MV-4-11 (cell line): ENCODE measurements at regions not wholly inside any gene's neighbourhood (a gene's known extent, or its start where the extent isn't known, plus 50 kb on each side); places are given as distances from the start of the nearest gene placed in this dataset.
"Not testable (repeated sequence)": the region's sequence is repeated elsewhere in the genome, so short reads cannot be mapped to it uniquely, and the experiment has no call there.

Source experiments
- DNase-seq: peaks from one replicate; lab custom pipeline; 2025; lab: John Stamatoyannopoulos, UW

GRCh38 chr17:11182430-11182829, 58.6 kb upstream of the SHISA6 start:
- no peak for DNase-seq

DNA sequence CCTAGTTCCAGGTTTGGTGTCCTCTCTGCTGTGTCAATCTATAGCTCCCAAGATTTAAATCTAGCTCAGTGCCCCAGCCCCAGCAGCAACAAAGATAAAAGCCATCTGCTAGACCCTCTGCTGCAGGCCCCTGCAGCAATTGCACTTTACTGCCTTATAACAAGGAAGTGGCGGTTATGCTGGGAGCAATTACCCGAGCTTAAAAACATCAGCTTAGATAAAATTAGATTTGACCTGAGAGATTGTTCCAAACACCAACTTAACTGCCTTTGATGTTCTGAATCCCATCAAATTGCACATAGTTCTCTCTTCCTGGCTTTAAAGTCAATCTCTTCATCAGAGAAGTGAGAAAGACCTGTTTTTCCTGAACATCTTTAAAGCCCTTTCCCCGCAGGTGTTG, 62.4 kb upstream of the SHISA6 start:
- DNase-seq, result no peak

- no peak for DNase-seq
These were observed 63.7 kb upstream of the SHISA6 start for GRCh38 chr17:11177340-11177739.

DNA sequence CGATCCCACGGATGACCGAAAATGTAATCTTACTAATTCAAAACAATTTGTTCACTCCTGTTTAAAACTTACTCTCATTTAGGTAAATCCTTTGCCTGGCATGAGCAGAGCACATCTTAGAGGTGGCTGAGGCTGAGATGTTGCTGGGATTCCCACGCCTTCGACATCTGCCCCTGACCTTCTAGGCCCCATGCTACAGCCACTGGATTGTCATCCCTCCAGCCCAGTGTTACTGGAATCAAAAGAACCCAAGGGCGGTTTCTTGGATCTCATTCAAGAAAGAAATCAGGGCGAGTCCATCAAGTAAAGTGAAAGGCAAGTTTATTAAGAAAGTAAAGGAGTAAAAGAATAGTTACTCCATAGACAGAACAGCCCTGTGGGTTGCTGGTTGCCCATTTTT, 64.5 kb upstream of the SHISA6 start:
- DNase-seq, result no peak

- no peak for DNase-seq
These were observed 70.1 kb upstream of the SHISA6 start for GRCh38 chr17:11170881-11171280.

- DNase-seq, result no peak
These were observed 89.1 kb upstream of the SHISA6 start for GRCh38 chr17:11151818-11152425.

DNA sequence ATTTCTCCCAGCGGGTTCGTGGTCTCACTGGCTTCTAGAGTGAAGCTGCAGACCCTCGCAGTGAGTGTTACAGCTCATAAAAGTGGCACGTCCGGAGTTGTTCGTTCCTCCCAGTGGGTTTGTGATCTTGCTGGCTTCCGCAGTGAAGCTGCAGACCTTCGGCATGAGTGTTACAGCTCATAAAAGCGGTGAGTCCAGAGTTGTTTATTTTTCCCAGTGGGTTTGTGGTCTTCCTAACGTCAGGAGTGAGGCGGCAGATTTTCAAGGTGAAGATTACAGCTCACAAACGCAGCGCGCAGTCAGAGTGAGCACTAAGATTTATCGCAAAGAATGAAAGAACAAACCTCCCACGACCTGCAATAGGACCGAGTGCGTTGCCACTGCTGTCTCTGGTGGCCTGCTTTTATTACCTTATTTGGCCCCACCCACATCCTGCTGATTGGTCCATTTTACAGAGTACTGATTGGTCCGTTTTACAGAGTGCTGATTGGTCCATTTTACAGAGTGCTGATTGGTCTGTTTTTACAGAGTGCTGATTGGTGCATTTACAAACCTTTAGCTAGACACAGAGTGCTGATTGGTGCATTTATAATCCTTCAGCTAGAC, 90.0 kb upstream of the SHISA6 start:
- DNase-seq, result not testable (repeated sequence)

DNA sequence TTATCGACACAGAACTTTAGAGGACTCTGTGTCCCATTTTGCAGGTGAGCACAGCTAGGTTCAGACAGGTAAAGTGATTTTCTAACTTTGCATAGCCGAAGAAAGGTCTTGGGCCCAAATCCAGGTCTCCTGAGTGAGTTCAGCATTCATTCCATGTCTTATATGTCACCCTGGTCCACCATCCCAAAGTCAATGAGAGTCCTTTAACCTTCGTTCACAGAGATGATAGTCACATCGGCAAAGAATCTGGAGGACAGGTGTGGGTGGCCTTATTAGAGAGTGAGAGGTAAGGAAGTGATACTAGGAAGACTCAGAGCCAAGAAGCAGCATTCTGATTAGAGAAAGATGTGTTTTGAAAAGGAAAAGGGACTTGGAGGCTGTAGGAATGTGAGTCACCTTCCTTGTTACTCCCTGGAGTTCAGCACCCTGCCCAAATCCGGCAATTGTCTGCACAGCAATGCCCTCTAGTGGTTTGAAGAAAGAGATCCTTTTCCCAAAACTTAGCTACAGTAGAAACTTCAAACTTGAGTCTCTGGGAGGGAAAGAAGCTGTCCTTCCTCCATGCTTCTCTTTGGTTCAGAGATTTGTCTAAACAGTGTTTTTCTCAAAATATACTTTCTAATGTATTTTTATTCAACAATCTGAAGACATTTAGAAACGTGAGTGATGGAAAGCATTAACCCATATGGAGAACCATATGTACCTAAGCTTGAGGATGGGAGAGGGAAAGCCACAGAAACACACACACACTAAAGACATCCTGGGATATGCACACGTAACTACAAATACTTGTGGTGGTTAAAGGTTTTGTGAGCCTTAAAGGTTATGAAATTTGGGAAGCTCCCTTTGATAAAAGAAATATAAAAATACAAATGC, 96.4 kb upstream of the SHISA6 start:
- DNase-seq, result peak; percentile 4

DNA sequence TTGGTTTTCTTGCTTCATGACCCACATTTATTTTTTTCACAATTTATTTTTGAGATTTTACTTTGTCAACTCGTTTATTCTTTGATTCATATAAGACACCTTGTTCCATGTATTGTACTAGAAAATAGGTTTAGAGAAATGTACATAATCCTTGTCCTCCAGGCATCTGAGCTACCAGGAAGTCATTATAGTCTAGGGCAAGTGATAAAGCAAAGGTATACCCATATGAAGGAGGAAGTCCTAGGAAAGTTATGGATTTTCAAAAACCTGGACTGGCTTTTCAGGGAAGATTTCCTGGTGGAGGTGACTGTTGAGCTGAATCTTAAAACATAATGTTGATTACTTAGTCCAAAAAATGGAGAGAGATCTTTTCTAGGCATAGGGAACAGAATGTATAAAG, 98.8 kb upstream of the SHISA6 start:
- DNase-seq, result no peak

- DNase-seq, result no peak
These were observed 100.5 kb upstream of the SHISA6 start for GRCh38 chr17:11140501-11140900.

- DNase-seq, result no peak
These were observed 101.0 kb upstream of the SHISA6 start for GRCh38 chr17:11140043-11140442.

- DNase-seq, result no peak
These were observed 103.0 kb upstream of the SHISA6 start for GRCh38 chr17:11138023-11138422.

GRCh38 chr17:11135819-11136218, 105.2 kb upstream of the SHISA6 start:
- DNase-seq, result no peak

DNA sequence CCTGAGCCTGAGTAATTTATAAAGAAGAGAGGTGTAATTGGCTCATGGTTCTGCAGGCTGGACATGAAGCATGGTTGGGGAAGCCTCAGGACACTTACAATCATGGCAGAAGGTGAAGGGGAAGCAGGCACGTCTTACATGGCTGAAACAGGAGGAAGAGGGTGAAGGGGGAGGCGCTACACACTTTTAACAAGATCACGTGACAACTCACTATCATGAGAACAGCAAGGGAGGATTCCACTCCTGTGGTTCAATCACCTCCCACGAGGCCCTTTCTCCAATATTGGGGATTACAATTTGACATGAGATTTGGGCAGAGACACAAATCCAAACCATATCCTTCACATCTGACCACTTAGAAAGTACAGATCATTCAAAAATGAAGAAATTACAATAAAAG, 110.6 kb upstream of the SHISA6 start:
- no peak for DNase-seq

GRCh38 chr17:11122908-11123307, 118.1 kb upstream of the SHISA6 start:
- DNase-seq, result no peak

GRCh38 chr17:11121341-11121985, 119.5 kb upstream of the SHISA6 start:
- DNase-seq, result no peak

GRCh38 chr17:11109106-11109505, 131.9 kb upstream of the SHISA6 start:
- no peak for DNase-seq

- DNase-seq, result no peak
These were observed 135.9 kb upstream of the SHISA6 start for GRCh38 chr17:11105141-11105540.

- DNase-seq, result no peak
These were observed 143.9 kb upstream of the SHISA6 start for GRCh38 chr17:11097121-11097520.

- DNase-seq, result no peak
These were observed 146.7 kb upstream of the SHISA6 start for GRCh38 chr17:11094331-11094730.

- no peak for DNase-seq
These were observed 154.2 kb upstream of the SHISA6 start for GRCh38 chr17:11086646-11087340.

- no peak for DNase-seq
These were observed 158.5 kb upstream of the SHISA6 start for GRCh38 chr17:11082559-11082958.
